RWPE1 (cell line): ENCODE measurements at regions not wholly inside any gene's neighbourhood (a gene's known extent, or its start where the extent isn't known, plus 50 kb on each side); places are given as distances from the start of the nearest gene placed in this dataset.

Source experiments
- CTCF ChIA-PET: fragments of 350-600 bp; sonication (Branson Sonifier 250); formaldehyde crosslinking; extraction: SDS; loops from one replicate; lab custom pipeline; 2021; lab: Yijun Ruan, JAX
- POLR2A ChIA-PET: fragments of 400-600 bp; formaldehyde crosslinking; extraction: SDS; loops from one replicate; lab custom pipeline; 2020; ENCODE audit warnings: antibody characterized with exemption; ENCODE audit not compliant: low non-redundant PET; lab: Yijun Ruan, JAX
- DNase-seq: peaks from one replicate; pipeline ENCODE4 v3.0.0; 2012; ENCODE audit warnings: low spot score
- H3K27ac ChIP-seq: fragments of 450-650 bp; 2 replicates; pipeline ENCODE4 v1.5.1; 2017
- CTCF ChIP-seq: fragments of 450-650 bp; conservative IDR thresholded peaks from 2 replicates; pipeline ENCODE4 v1.5.1; 2017; ENCODE audit warnings: low read depth, mild to moderate bottlenecking

- no peak for TF ChIP-seq CTCF
- ChIA-PET CTCF (no interaction called here), POLR2A (no interaction called here)
- no peak overlapping the region for H3K27ac ChIP-seq
- no peak for DNase-seq
Observed at GRCh38 chr18:43382641-43383403, 105.5 kb upstream of the SYT4 start.

DNA sequence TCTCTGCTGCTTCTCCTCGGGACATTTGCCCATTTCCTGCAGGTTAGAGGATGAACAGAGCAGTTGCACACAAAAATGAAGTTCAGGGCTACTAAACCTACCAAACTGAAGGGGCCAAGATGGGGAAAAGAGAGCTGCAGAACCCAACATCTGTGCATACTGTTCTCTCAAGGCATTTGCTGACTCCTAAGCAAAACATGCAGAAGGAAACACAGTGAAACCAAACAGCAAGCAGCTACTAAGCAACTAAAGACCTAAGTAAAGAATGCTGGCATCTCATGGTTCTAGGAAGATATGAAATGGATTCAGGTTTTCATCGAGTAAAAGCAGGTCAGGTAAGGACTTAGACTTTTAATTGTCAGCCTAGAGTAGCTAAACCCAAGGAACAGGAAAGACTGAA, 111.9 kb upstream of the SYT4 start:
- ChIA-PET CTCF (no interaction called here), POLR2A (no interaction called here)
- no peak for DNase-seq
- TF ChIP-seq CTCF = no peak
- H3K27ac ChIP-seq = no peak overlapping the region

- ChIA-PET CTCF (no interaction called here), POLR2A (no interaction called here)
- DNase-seq = no peak
- H3K27ac ChIP-seq = no peak overlapping the region
- no peak for TF ChIP-seq CTCF
Observed at GRCh38 chr18:43392168-43392567, 114.9 kb upstream of the SYT4 start.

GRCh38 chr18:43393174-43393573, 115.9 kb upstream of the SYT4 start:
- POLR2A ChIA-PET = no interaction called here
- no peak for TF ChIP-seq CTCF
- DNase-seq = no peak
- CTCF ChIA-PET = no interaction called here
- no peak overlapping the region for H3K27ac ChIP-seq

GRCh38 chr18:43396266-43396665, 119.0 kb upstream of the SYT4 start:
- DNase-seq = peak; percentile 0
- peak; percentile 30 for TF ChIP-seq CTCF
- POLR2A ChIA-PET = no interaction called here
- no peak overlapping the region for H3K27ac ChIP-seq
- CTCF ChIA-PET = no interaction called here

DNA sequence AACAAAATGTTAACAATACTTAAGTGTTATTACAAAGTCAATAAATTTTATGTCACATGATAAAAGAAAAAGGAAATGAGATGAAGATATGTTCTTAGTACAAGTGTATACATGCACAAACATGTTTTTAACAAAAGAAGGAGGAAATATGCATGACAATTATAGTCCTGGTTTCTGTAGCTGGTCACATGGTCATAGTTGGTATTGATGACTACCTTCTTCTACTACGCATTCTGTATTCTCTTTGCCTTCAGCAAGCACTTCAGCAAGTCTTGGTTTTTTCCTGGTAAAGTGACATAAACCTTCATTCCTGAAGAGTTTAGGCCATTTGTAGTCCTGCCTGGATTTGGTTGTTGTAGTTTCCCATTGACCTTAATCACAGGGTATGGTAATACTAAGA, 121.3 kb upstream of the SYT4 start:
- ChIA-PET POLR2A (no interaction called here), CTCF (no interaction called here)
- no peak for TF ChIP-seq CTCF
- no peak overlapping the region for H3K27ac ChIP-seq
- no peak for DNase-seq
